Erythroblast (primary cell): ENCODE measurements at regions not wholly inside any gene's neighbourhood (a gene's known extent, or its start where the extent isn't known, plus 50 kb on each side); places are given as distances from the start of the nearest gene placed in this dataset.

ENCODE experiments used
- GATA1 ChIP-seq: IDR thresholded peaks from 2 replicates; pipeline ENCODE4 v1.6.1; 2011; ENCODE audit warnings: low read depth, mild to moderate bottlenecking, control low read depth, low read length, moderate library complexity
- POLR2A ChIP-seq: IDR thresholded peaks from 2 replicates; pipeline ENCODE4 v1.6.1; 2011; ENCODE audit warnings: mild to moderate bottlenecking, low read length

GRCh38 chr18:59968583-59968982 is 68.8 kb downstream of the PMAIP1 start:
- TF ChIP-seq POLR2A (no peak), GATA1 (no peak)
